Smooth muscle cell (in vitro differentiated cells): ENCODE measurements at regions not wholly inside any gene's neighbourhood (a gene's known extent, or its start where the extent isn't known, plus 50 kb on each side); places are given as distances from the start of the nearest gene placed in this dataset.

Experiments used
- DNase-seq: peaks from one replicate; lab custom pipeline; 2025; ENCODE audit not compliant: unreplicated experiment; lab: John Stamatoyannopoulos, UW
- H2AFZ ChIP-seq: fragments of 200-600 bp; sonication (generic); 2 replicates; pipeline ENCODE4 v1.6.0; 2016; ENCODE audit warnings: antibody characterized with exemption, low read depth, mild to moderate bottlenecking
- H3F3A ChIP-seq: fragments of 200-600 bp; sonication (generic); 2 replicates; pipeline ENCODE4 v1.6.0; 2017; ENCODE audit warnings: antibody characterized with exemption, low read depth
- H3K27ac ChIP-seq: fragments of 200-600 bp; sonication (generic); 2 replicates; pipeline ENCODE4 v1.5.1; 2016; ENCODE audit warnings: low read depth, mild to moderate bottlenecking
- H3K27me3 ChIP-seq: fragments of 200-600 bp; sonication (generic); 2 replicates; pipeline ENCODE4 v1.6.1; 2016; ENCODE audit warnings: low read depth, mild to moderate bottlenecking
- H3K36me3 ChIP-seq: fragments of 200-600 bp; sonication (generic); 2 replicates; pipeline ENCODE4 v1.5.1; 2016; ENCODE audit warnings: low read depth
- H3K4me1 ChIP-seq: fragments of 200-600 bp; sonication (generic); 2 replicates; pipeline ENCODE4 v1.5.1; 2016; ENCODE audit warnings: low read depth
- H3K4me2 ChIP-seq: fragments of 200-600 bp; sonication (generic); 2 replicates; pipeline ENCODE4 v1.6.0; 2016; ENCODE audit warnings: mild to moderate bottlenecking
- H3K4me3 ChIP-seq: fragments of 200-600 bp; sonication (generic); 2 replicates; pipeline ENCODE4 v1.5.1; 2016; ENCODE audit warnings: mild to moderate bottlenecking
- H3K79me2 ChIP-seq: fragments of 200-600 bp; sonication (generic); 2 replicates; pipeline ENCODE4 v1.6.0; 2016; ENCODE audit warnings: low read depth, mild to moderate bottlenecking
- H3K9ac ChIP-seq: fragments of 200-600 bp; sonication (generic); 2 replicates; pipeline ENCODE4 v1.6.0; 2016; ENCODE audit warnings: low read depth
- H3K9me3 ChIP-seq: fragments of 200-600 bp; sonication (generic); replicated peaks from 2 replicates; pipeline ENCODE4 v1.5.1; 2016; ENCODE audit warnings: low read depth
- H4K20me1 ChIP-seq: fragments of 200-600 bp; sonication (generic); 2 replicates; pipeline ENCODE4 v1.6.0; 2016; ENCODE audit warnings: low read depth
- CTCF ChIP-seq: fragments of 200-600 bp; sonication (generic); IDR thresholded peaks from 2 replicates; pipeline ENCODE4 v1.5.1; 2017; ENCODE audit warnings: borderline replicate concordance, mild to moderate bottlenecking, antibody characterized with exemption; ENCODE audit not compliant: insufficient read depth, poor library complexity, severe bottlenecking
- WGBS: methylation state at CpG from one replicate; pipeline ENCODE4 v1.1.7; 2016; ENCODE audit warnings: low lambda C conversion rate; 5-methylcytosine and 5-hydroxymethylcytosine counted together

DNA sequence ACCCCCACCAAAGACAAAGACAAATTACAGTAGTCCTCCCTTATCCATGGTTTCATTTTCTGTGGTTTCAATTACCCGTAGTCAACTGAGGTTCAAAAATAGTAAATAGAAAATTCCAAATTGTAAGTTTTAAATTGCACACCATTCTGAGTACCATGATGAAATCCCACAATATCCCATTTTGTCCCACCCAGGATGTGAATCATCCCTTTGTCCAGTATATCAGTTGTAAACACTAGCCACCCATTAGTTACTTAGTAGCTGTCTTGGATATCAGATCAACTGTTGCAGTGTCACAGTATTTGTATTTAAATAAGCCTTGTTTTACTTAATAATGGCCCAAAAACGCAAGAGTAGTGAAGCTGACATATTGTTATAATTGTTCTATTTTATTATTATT, 364.0 kb upstream of the ARID1B start:
- H3K9ac ChIP-seq, result no peak overlapping the region
- H2AFZ ChIP-seq, result no peak overlapping the region
- H3K4me1 ChIP-seq, result no peaks in the 10 kb centered on the region
- WGBS, result 71% methylated on average over 2 of the region's 2 CpGs
- H3K36me3 ChIP-seq, result no peaks in the 10 kb centered on the region
- no peak for DNase-seq
- no peaks in the 10 kb centered on the region for H3F3A ChIP-seq
- H3K27me3 ChIP-seq, result no peaks in the 10 kb centered on the region
- no peak overlapping the region for H3K4me3 ChIP-seq
- H3K79me2 ChIP-seq, result no peaks in the 10 kb centered on the region
- H3K9me3 ChIP-seq, result no peaks in the 10 kb centered on the region
- H3K4me2 ChIP-seq, result no peak overlapping the region
- no peaks in the 10 kb centered on the region for H4K20me1 ChIP-seq
- no peak for TF ChIP-seq CTCF
- no peak overlapping the region for H3K27ac ChIP-seq

GRCh38 chr6:156410649-156411048, 366.5 kb upstream of the ARID1B start:
- Histone ChIP-seq H3F3A (no peaks in the 10 kb centered on the region), H3K4me2 (no peak overlapping the region), H3K27ac (no peak overlapping the region), H3K36me3 (no peaks in the 10 kb centered on the region), H3K4me1 (no peaks in the 10 kb centered on the region), H4K20me1 (no peaks in the 10 kb centered on the region), H3K4me3 (no peak overlapping the region), H3K27me3 (no peaks in the 10 kb centered on the region), H3K9ac (no peak overlapping the region), H3K9me3 (no peaks in the 10 kb centered on the region), H3K79me2 (no peaks in the 10 kb centered on the region), H2AFZ (no peak overlapping the region)
- no peak for DNase-seq
- peak; percentile 31 for TF ChIP-seq CTCF

- H3K4me3 ChIP-seq, result no peak overlapping the region
- no peak overlapping the region for H2AFZ ChIP-seq
- H3K4me1 ChIP-seq, result no peaks in the 10 kb centered on the region
- H3K79me2 ChIP-seq, result no peaks in the 10 kb centered on the region
- no peak for DNase-seq
- H3K27ac ChIP-seq, result no peak overlapping the region
- no peak for TF ChIP-seq CTCF
- H3K27me3 ChIP-seq, result no peaks in the 10 kb centered on the region
- 93% methylated on average over 3 of the region's 3 CpGs for WGBS
- no peak overlapping the region for H3K4me2 ChIP-seq
- H3K9ac ChIP-seq, result no peak overlapping the region
- H3K36me3 ChIP-seq, result no peaks in the 10 kb centered on the region
- no peaks in the 10 kb centered on the region for H4K20me1 ChIP-seq
- no peaks in the 10 kb centered on the region for H3K9me3 ChIP-seq
- H3F3A ChIP-seq, result no peaks in the 10 kb centered on the region
Measured at GRCh38 chr6:156408655-156409054, 368.5 kb upstream of the ARID1B start.

- DNase-seq, result no peak
- H3F3A ChIP-seq, result no peaks in the 10 kb centered on the region
- H3K27me3 ChIP-seq, result no peaks in the 10 kb centered on the region
- H3K4me2 ChIP-seq, result no peak overlapping the region
- H2AFZ ChIP-seq, result no peak overlapping the region
- WGBS, result 85% methylated on average over 3 of the region's 3 CpGs
- no peak overlapping the region for H3K4me3 ChIP-seq
- no peak for TF ChIP-seq CTCF
- no peaks in the 10 kb centered on the region for H3K4me1 ChIP-seq
- H3K9me3 ChIP-seq, result no peaks in the 10 kb centered on the region
- H4K20me1 ChIP-seq, result no peaks in the 10 kb centered on the region
- no peaks in the 10 kb centered on the region for H3K36me3 ChIP-seq
- no peaks in the 10 kb centered on the region for H3K79me2 ChIP-seq
- H3K9ac ChIP-seq, result no peak overlapping the region
- no peak overlapping the region for H3K27ac ChIP-seq
Measured at GRCh38 chr6:156407334-156407733, 369.8 kb upstream of the ARID1B start.
